ENCODE measurements at regions not wholly inside any gene's neighbourhood (a gene's known extent, or its start where the extent isn't known, plus 50 kb on each side); places are given as distances from the start of the nearest gene placed in this dataset.

GRCh38 chr6:1188199-1188598 lies 123.7 kb upstream of the FOXQ1 start:
- H3K4me3 Mint-ChIP-seq (ENCODE audit: unreplicated experiment) = no peak overlapping the region
- ChIA-PET CTCF (no interaction called here), POLR2A (no interaction called here)
- no TSS peak for BruUV-seq (replicated peaks)
- H3K27me3 Mint-ChIP-seq (ENCODE audit: insufficient read depth, unreplicated experiment) = no peaks in the 10 kb centered on the region
- no peaks in the 10 kb centered on the region for H3K9me3 ChIP-seq
- H3K36me3 Mint-ChIP-seq (ENCODE audit: insufficient read depth, unreplicated experiment) = no peaks in the 10 kb centered on the region
- H3K9me3 Mint-ChIP-seq (ENCODE audit: unreplicated experiment) = no peaks in the 10 kb centered on the region
- no peak overlapping the region for H3K4me3 ChIP-seq (ENCODE audit: low read depth, low read length)
- H3K27ac Mint-ChIP-seq (ENCODE audit: unreplicated experiment) = no peak overlapping the region
- H3K4me1 ChIP-seq = no peaks in the 10 kb centered on the region
- TF ChIP-seq CTCF (IDR thresholded peaks at IDR 0.05; ENCODE audit: insufficient read depth in 1 of 2, low read depth in 1 of 2, low read length in 1 of 2, severe bottlenecking in 1 of 2, unreplicated experiment in 1 of 2) = no peak
- no peaks in the 10 kb centered on the region for H3K36me3 ChIP-seq (ENCODE audit: control insufficient read depth, insufficient read depth, low read length)
- no peaks in the 10 kb centered on the region for H3K27me3 ChIP-seq (replicated peaks; ENCODE audit: control insufficient read depth, insufficient read depth, low read length)
- no peaks in the 10 kb centered on the region for H3K4me1 Mint-ChIP-seq (ENCODE audit: low read depth, unreplicated experiment)
- DNase-seq = no peak
- intact Hi-C loops (cut with micrococcal nuclease; ENCODE audit: unreplicated experiment) = no loop called here

GRCh38 chr6:1187293-1188131 lies 124.4 kb upstream of the FOXQ1 start:
- Mint-ChIP-seq H3K9me3 (ENCODE audit: unreplicated experiment) (no peaks in the 10 kb centered on the region), H3K27ac (ENCODE audit: unreplicated experiment) (no peak overlapping the region), H3K4me3 (ENCODE audit: unreplicated experiment) (no peak overlapping the region), H3K4me1 (ENCODE audit: low read depth, unreplicated experiment) (no peaks in the 10 kb centered on the region), H3K36me3 (ENCODE audit: insufficient read depth, unreplicated experiment) (no peaks in the 10 kb centered on the region), H3K27me3 (ENCODE audit: insufficient read depth, unreplicated experiment) (no peaks in the 10 kb centered on the region)
- intact Hi-C loops (cut with micrococcal nuclease; ENCODE audit: unreplicated experiment) = no loop called here
- H3K36me3 ChIP-seq (ENCODE audit: control insufficient read depth, insufficient read depth, low read length) = no peaks in the 10 kb centered on the region
- no TSS peak for BruUV-seq (replicated peaks)
- no peaks in the 10 kb centered on the region for H3K27me3 ChIP-seq (replicated peaks; ENCODE audit: control insufficient read depth, insufficient read depth, low read length)
- ChIA-PET CTCF (no interaction called here), POLR2A (no interaction called here)
- no peaks in the 10 kb centered on the region for H3K4me1 ChIP-seq
- no peak overlapping the region for H3K4me3 ChIP-seq (ENCODE audit: low read depth, low read length)
- DNase-seq = no peak
- no peaks in the 10 kb centered on the region for H3K9me3 ChIP-seq
- TF ChIP-seq CTCF (IDR thresholded peaks at IDR 0.05; ENCODE audit: insufficient read depth in 1 of 2, low read depth in 1 of 2, low read length in 1 of 2, severe bottlenecking in 1 of 2, unreplicated experiment in 1 of 2) = no peak

- peaks cover 3% of the 10 kb centered on the region; the same call in 1 of the 2 replicates for H3K4me1 ChIP-seq
- ChIA-PET CTCF (no interaction called here), POLR2A (no interaction called here)
- no TSS peak for BruUV-seq (replicated peaks)
- no peaks in the 10 kb centered on the region for H3K4me1 Mint-ChIP-seq (ENCODE audit: low read depth, unreplicated experiment)
- H3K36me3 ChIP-seq (ENCODE audit: control insufficient read depth, insufficient read depth, low read length) = no peaks in the 10 kb centered on the region
- no peak overlapping the region for H3K4me3 Mint-ChIP-seq (ENCODE audit: unreplicated experiment)
- H3K36me3 Mint-ChIP-seq (ENCODE audit: insufficient read depth, unreplicated experiment) = no peaks in the 10 kb centered on the region
- no peak overlapping the region for H3K4me3 ChIP-seq (ENCODE audit: low read depth, low read length)
- no peaks in the 10 kb centered on the region; the same call in 1 of the 2 replicates for H3K9me3 ChIP-seq
- no peaks in the 10 kb centered on the region for H3K27me3 Mint-ChIP-seq (ENCODE audit: insufficient read depth, unreplicated experiment)
- no peaks in the 10 kb centered on the region for H3K9me3 Mint-ChIP-seq (ENCODE audit: unreplicated experiment)
- H3K27ac Mint-ChIP-seq (ENCODE audit: unreplicated experiment) = no peak overlapping the region
- no peaks in the 10 kb centered on the region for H3K27me3 ChIP-seq (replicated peaks; ENCODE audit: control insufficient read depth, insufficient read depth, low read length)
- DNase-seq = no peak
- no peak for TF ChIP-seq CTCF (IDR thresholded peaks at IDR 0.05; ENCODE audit: insufficient read depth in 1 of 2, low read depth in 1 of 2, low read length in 1 of 2, severe bottlenecking in 1 of 2, unreplicated experiment in 1 of 2)
- intact Hi-C loops (cut with micrococcal nuclease; ENCODE audit: unreplicated experiment) = no loop called here
Measured at GRCh38 chr6:1184318-1184717, 127.6 kb upstream of the FOXQ1 start.
